Liver (tissue), 3 donors: ENCODE measurements at regions not wholly inside any gene's neighbourhood (a gene's known extent, or its start where the extent isn't known, plus 50 kb on each side); places are given as distances from the start of the nearest gene placed in this dataset.

ENCODE experiments used
- FOXA1 ChIP-seq: IDR thresholded peaks from 2 replicates; pipeline ENCODE4 v1.6.1; 2016; ENCODE audit warnings: antibody characterized with exemption
- JUND ChIP-seq, 2 donors: IDR thresholded peaks; 2 replicates each; pipeline ENCODE4 v1.6.1; 2016; ENCODE audit warnings: antibody characterized with exemption in 2 of 2
- REST ChIP-seq: IDR thresholded peaks from 2 replicates; pipeline ENCODE4 v1.6.1; 2016; ENCODE audit warnings: antibody characterized with exemption, mild to moderate bottlenecking
- SP1 ChIP-seq: IDR thresholded peaks from 2 replicates; pipeline ENCODE4 v1.6.1; 2018; ENCODE audit warnings: antibody characterized with exemption, mild to moderate bottlenecking
- YY1 ChIP-seq: IDR thresholded peaks from 2 replicates; pipeline ENCODE4 v1.6.1; 2016; ENCODE audit warnings: antibody characterized with exemption, mild to moderate bottlenecking
- TF ChIP-seq, protein P1 (sequence below): fragments of 150-350 bp; IDR thresholded peaks from 2 replicates; pipeline ENCODE4 v1.5.1; 2017; ENCODE audit warnings: improper control_type of control experiment, low read depth, low read length; ENCODE audit not compliant: missing input control
- TF ChIP-seq, protein P2 (sequence below): IDR thresholded peaks from 2 replicates; pipeline ENCODE4 v1.6.1; 2016; ENCODE audit warnings: antibody characterized with exemption
- donor health status: healthy.
- donor health status: healthy.

GRCh38 chr12:24659016-24659415 lies 289.9 kb downstream of the BCAT1 start:
- TF ChIP-seq, protein P1, sequence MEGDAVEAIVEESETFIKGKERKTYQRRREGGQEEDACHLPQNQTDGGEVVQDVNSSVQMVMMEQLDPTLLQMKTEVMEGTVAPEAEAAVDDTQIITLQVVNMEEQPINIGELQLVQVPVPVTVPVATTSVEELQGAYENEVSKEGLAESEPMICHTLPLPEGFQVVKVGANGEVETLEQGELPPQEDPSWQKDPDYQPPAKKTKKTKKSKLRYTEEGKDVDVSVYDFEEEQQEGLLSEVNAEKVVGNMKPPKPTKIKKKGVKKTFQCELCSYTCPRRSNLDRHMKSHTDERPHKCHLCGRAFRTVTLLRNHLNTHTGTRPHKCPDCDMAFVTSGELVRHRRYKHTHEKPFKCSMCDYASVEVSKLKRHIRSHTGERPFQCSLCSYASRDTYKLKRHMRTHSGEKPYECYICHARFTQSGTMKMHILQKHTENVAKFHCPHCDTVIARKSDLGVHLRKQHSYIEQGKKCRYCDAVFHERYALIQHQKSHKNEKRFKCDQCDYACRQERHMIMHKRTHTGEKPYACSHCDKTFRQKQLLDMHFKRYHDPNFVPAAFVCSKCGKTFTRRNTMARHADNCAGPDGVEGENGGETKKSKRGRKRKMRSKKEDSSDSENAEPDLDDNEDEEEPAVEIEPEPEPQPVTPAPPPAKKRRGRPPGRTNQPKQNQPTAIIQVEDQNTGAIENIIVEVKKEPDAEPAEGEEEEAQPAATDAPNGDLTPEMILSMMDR = no peak
- TF ChIP-seq SP1 = no peak
- no peak for TF ChIP-seq REST
- no peak for TF ChIP-seq FOXA1
- TF ChIP-seq YY1 = no peak
- TF ChIP-seq JUND (IDR thresholded peaks at IDR 0.05) = no peak
- TF ChIP-seq, protein P2, sequence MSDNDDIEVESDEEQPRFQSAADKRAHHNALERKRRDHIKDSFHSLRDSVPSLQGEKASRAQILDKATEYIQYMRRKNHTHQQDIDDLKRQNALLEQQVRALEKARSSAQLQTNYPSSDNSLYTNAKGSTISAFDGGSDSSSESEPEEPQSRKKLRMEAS = no peak
